Liver (tissue), 7 donors: ENCODE measurements at regions not wholly inside any gene's neighbourhood (a gene's known extent, or its start where the extent isn't known, plus 50 kb on each side); places are given as distances from the start of the nearest gene placed in this dataset.

Experiments
- DNase-seq: peaks from one replicate; pipeline ENCODE4 v3.0.0-alpha.2; 2017; ENCODE audit warnings: low spot score
- H3K27ac ChIP-seq, 2 donors: one replicate each; pipeline ENCODE4 v1.7.0; 2013; ENCODE audit warnings: inconsistent platforms in 2 of 2, low read length in 2 of 2, control low read depth in 1 of 2, low read depth in 1 of 2, mild to moderate bottlenecking in 1 of 2
- H3K27me3 ChIP-seq, 4 donors: one replicate each; pipeline versions ENCODE4 v1.6.1 to v1.7.0; 2013; ENCODE audit warnings: low read length in 3 of 4, inconsistent platforms in 1 of 4, mild to moderate bottlenecking in 1 of 4, moderate library complexity in 1 of 4; ENCODE audit not compliant: control insufficient read depth in 4 of 4, insufficient read depth in 4 of 4
- H3K36me3 ChIP-seq, 4 donors: one replicate each; pipeline versions ENCODE4 v1.6.1 to v1.7.0; 2013; ENCODE audit warnings: low read length in 3 of 4, mild to moderate bottlenecking in 3 of 4, low read depth in 1 of 4, moderate library complexity in 1 of 4; ENCODE audit not compliant: control insufficient read depth in 4 of 4, insufficient read depth in 3 of 4
- H3K4me1 ChIP-seq, 4 donors: one replicate each; pipeline versions ENCODE4 v1.6.1 to v1.7.0; 2013; ENCODE audit warnings: low read length in 3 of 4, mild to moderate bottlenecking in 3 of 4, moderate library complexity in 1 of 4; ENCODE audit not compliant: control insufficient read depth in 4 of 4, insufficient read depth in 4 of 4
- H3K4me3 ChIP-seq, 3 donors: one replicate each; pipeline versions ENCODE4 v1.6.1 to v1.7.0; 2013; ENCODE audit warnings: low read length in 3 of 3, control low read depth in 1 of 3, low read depth in 1 of 3, mild to moderate bottlenecking in 1 of 3
- H3K9ac ChIP-seq, 2 donors: one replicate each; pipeline ENCODE4 v1.7.0; 2013; ENCODE audit warnings: low read length in 2 of 2, mild to moderate bottlenecking in 2 of 2, moderate library complexity in 2 of 2, control low read depth in 1 of 2, low read depth in 1 of 2
- H3K9me3 ChIP-seq, 4 donors: one replicate each; pipeline versions ENCODE4 v1.6.1 to v1.7.0; 2013; ENCODE audit warnings: low read length in 3 of 4; ENCODE audit not compliant: control insufficient read depth in 4 of 4
- ATF3 ChIP-seq: IDR thresholded peaks from 2 replicates; pipeline ENCODE4 v1.6.1; 2016; ENCODE audit warnings: antibody characterized with exemption
- EGR1 ChIP-seq, 2 donors: IDR thresholded peaks; 2 replicates each; pipeline ENCODE4 v1.6.1; 2016 to 2018; ENCODE audit warnings: antibody characterized with exemption in 2 of 2, low read depth in 2 of 2
- FOXA1 ChIP-seq: IDR thresholded peaks from 2 replicates; pipeline ENCODE4 v1.6.1; 2016; ENCODE audit warnings: antibody characterized with exemption
- FOXA2 ChIP-seq: IDR thresholded peaks from 2 replicates; pipeline ENCODE4 v1.6.1; 2016; ENCODE audit warnings: antibody characterized with exemption
- GABPA ChIP-seq, 2 donors: IDR thresholded peaks in 1 of 2; conservative IDR thresholded peaks in 1 of 2; 2 replicates each; pipeline ENCODE4 v1.6.1; 2016; ENCODE audit warnings: antibody characterized with exemption in 2 of 2, mild to moderate bottlenecking in 1 of 2, moderate library complexity in 1 of 2
- HNF4A ChIP-seq, 2 donors: conservative IDR thresholded peaks; 2 replicates each; pipeline ENCODE4 v1.6.1; 2016; ENCODE audit warnings: antibody characterized with exemption in 2 of 2, mild to moderate bottlenecking in 2 of 2
- HNF4G ChIP-seq: IDR thresholded peaks from 2 replicates; pipeline ENCODE4 v1.6.1; 2016; ENCODE audit warnings: antibody characterized with exemption
- JUND ChIP-seq, 2 donors: IDR thresholded peaks; 2 replicates each; pipeline ENCODE4 v1.6.1; 2016; ENCODE audit warnings: antibody characterized with exemption in 2 of 2
- RAD21 ChIP-seq, 2 donors: IDR thresholded peaks; 2 replicates each; pipeline ENCODE4 v1.6.1; 2016; ENCODE audit warnings: antibody characterized with exemption in 2 of 2, mild to moderate bottlenecking in 2 of 2
- RXRA ChIP-seq, 2 donors: IDR thresholded peaks; 2 replicates each; pipeline ENCODE4 v1.6.1; 2017 to 2018; ENCODE audit warnings: antibody characterized with exemption in 2 of 2, mild to moderate bottlenecking in 1 of 2
- SP1 ChIP-seq: IDR thresholded peaks from 2 replicates; pipeline ENCODE4 v1.6.1; 2018; ENCODE audit warnings: antibody characterized with exemption, mild to moderate bottlenecking
- TAF1 ChIP-seq: conservative IDR thresholded peaks from 2 replicates; pipeline ENCODE4 v1.6.1; 2016; ENCODE audit warnings: antibody characterized with exemption, mild to moderate bottlenecking
- ZBTB33 ChIP-seq: IDR thresholded peaks from 2 replicates; pipeline ENCODE4 v1.6.1; 2016; ENCODE audit warnings: antibody characterized with exemption
- WGBS: extraction: QIAGEN DNeasy Blood & Tissue Kit; methylation state at CpG from one replicate; pipeline ENCODE4 v1.1.7; 2013; 5-methylcytosine and 5-hydroxymethylcytosine counted together
- donor health status: healthy.
- donor health status: healthy.
- donor health status: healthy.
- donor health status: healthy.

GRCh38 chr1:208538587-208538986 is 294.4 kb upstream of the PLXNA2 start (continued):
- no peak for TF ChIP-seq RXRA (IDR thresholded peaks at IDR 0.05)
- TF ChIP-seq FOXA2, result no peak
- no peak for TF ChIP-seq GABPA (IDR thresholded peaks at IDR 0.05 in 1 of 2, conservative IDR thresholded peaks at IDR 0.05 in 1 of 2)
- TF ChIP-seq ATF3, result no peak

- H3K4me1 ChIP-seq, result no peaks in the 10 kb centered on the region
- no peak for TF ChIP-seq FOXA2
- H3K27me3 ChIP-seq, result no peaks in the 10 kb centered on the region
- H3K4me3 ChIP-seq, result no peak overlapping the region
- no peak for DNase-seq
- H3K36me3 ChIP-seq, result no peaks in the 10 kb centered on the region
- WGBS, result 98% methylated on average over 2 of the region's 2 CpGs
- no peak overlapping the region for H3K9ac ChIP-seq
- H3K9me3 ChIP-seq, result no peaks in the 10 kb centered on the region
- no peak overlapping the region for H3K27ac ChIP-seq
Measured at GRCh38 chr1:208540724-208541123, 296.5 kb upstream of the PLXNA2 start.

GRCh38 chr1:208541225-208541855 is 297.2 kb upstream of the PLXNA2 start:
- H3K9me3 ChIP-seq, result no peaks in the 10 kb centered on the region
- DNase-seq, result no peak
- H3K4me3 ChIP-seq, result no peak overlapping the region
- no peaks in the 10 kb centered on the region for H3K36me3 ChIP-seq
- WGBS, result 93% methylated on average over 4 of the region's 4 CpGs
- no peaks in the 10 kb centered on the region for H3K27me3 ChIP-seq
- H3K27ac ChIP-seq, result no peak overlapping the region
- H3K4me1 ChIP-seq, result no peaks in the 10 kb centered on the region
- TF ChIP-seq EGR1 (IDR thresholded peaks at IDR 0.05; ENCODE audit: low read depth in 2 of 2) (no peak), ZBTB33 (no peak)
- H3K9ac ChIP-seq, result no peak overlapping the region

GRCh38 chr1:208542309-208542708 is 298.1 kb upstream of the PLXNA2 start:
- Histone ChIP-seq H3K9me3 (no peaks in the 10 kb centered on the region), H3K9ac (no peak overlapping the region), H3K4me3 (no peak overlapping the region), H3K27ac (no peak overlapping the region), H3K27me3 (no peaks in the 10 kb centered on the region), H3K36me3 (no peaks in the 10 kb centered on the region), H3K4me1 (no peaks in the 10 kb centered on the region)
- no peak for DNase-seq
- no peak for TF ChIP-seq FOXA1
- WGBS, result 89% methylated on average over 3 of the region's 3 CpGs

- no peaks in the 10 kb centered on the region for H3K27me3 ChIP-seq
- no peak for TF ChIP-seq HNF4A (conservative IDR thresholded peaks at IDR 0.05)
- no peak for TF ChIP-seq TAF1
- TF ChIP-seq RXRA (IDR thresholded peaks at IDR 0.05), result no peak
- no peak for TF ChIP-seq RAD21 (IDR thresholded peaks at IDR 0.05)
- TF ChIP-seq HNF4G, result no peak
- no peak for TF ChIP-seq SP1
- TF ChIP-seq ZBTB33, result no peak
- TF ChIP-seq FOXA1, result no peak
- TF ChIP-seq JUND (IDR thresholded peaks at IDR 0.05), result no peak
- no peak overlapping the region for H3K4me3 ChIP-seq
- no peaks in the 10 kb centered on the region for H3K9me3 ChIP-seq
- H3K9ac ChIP-seq, result no peak overlapping the region
- DNase-seq, result no peak
- WGBS, result 93% methylated on average over 2 of the region's 2 CpGs
- H3K4me1 ChIP-seq, result no peaks in the 10 kb centered on the region
- no peaks in the 10 kb centered on the region for H3K36me3 ChIP-seq
- H3K27ac ChIP-seq, result no peak overlapping the region
Measured at GRCh38 chr1:208544053-208544452, 299.9 kb upstream of the PLXNA2 start.
